OCI-M1 (cell line): ENCODE measurements at regions not wholly inside any gene's neighbourhood (a gene's known extent, or its start where the extent isn't known, plus 50 kb on each side); places are given as distances from the start of the nearest gene placed in this dataset.
"Not testable (repeated sequence)": the region's sequence is repeated elsewhere in the genome, so short reads cannot be mapped to it uniquely, and the experiment has no call there.

Source experiments
- DNase-seq: peaks from one replicate; lab custom pipeline; 2025; lab: John Stamatoyannopoulos, UW

- no peak for DNase-seq
Measured at GRCh38 chr1:30185809-30186208, 537.6 kb downstream of the MATN1 start.

GRCh38 chr1:30185313-30185712 lies 538.1 kb downstream of the MATN1 start:
- DNase-seq, result no peak

GRCh38 chr1:30184393-30185141 lies 538.8 kb downstream of the MATN1 start:
- peak; percentile 61 for DNase-seq

GRCh38 chr1:30183895-30184294 lies 539.5 kb downstream of the MATN1 start:
- DNase-seq, result no peak

GRCh38 chr1:30183006-30183405 lies 540.4 kb downstream of the MATN1 start:
- no peak for DNase-seq

- DNase-seq, result no peak
Measured at GRCh38 chr1:30179942-30180543, 543.3 kb downstream of the MATN1 start.

GRCh38 chr1:30176477-30176876 lies 546.9 kb downstream of the MATN1 start:
- no peak for DNase-seq

GRCh38 chr1:30174499-30174898 lies 548.9 kb downstream of the MATN1 start:
- DNase-seq, result no peak

- DNase-seq, result no peak
Measured at GRCh38 chr1:30173560-30173959, 549.8 kb downstream of the MATN1 start.

- no peak for DNase-seq
Measured at GRCh38 chr1:30172757-30173156, 550.6 kb downstream of the MATN1 start.

- DNase-seq, result no peak
Measured at GRCh38 chr1:30172299-30172694, 551.1 kb downstream of the MATN1 start.

GRCh38 chr1:30171537-30172298 lies 551.7 kb downstream of the MATN1 start:
- DNase-seq, result no peak

- no peak for DNase-seq
Measured at GRCh38 chr1:30169269-30169668, 554.1 kb downstream of the MATN1 start.

GRCh38 chr1:30166174-30166573 lies 557.2 kb downstream of the MATN1 start:
- DNase-seq, result no peak

GRCh38 chr1:30165116-30165515 lies 558.3 kb downstream of the MATN1 start:
- DNase-seq, result no peak

GRCh38 chr1:30164693-30165092 lies 558.7 kb downstream of the MATN1 start:
- DNase-seq, result no peak

- DNase-seq, result no peak
Measured at GRCh38 chr1:30162565-30162964, 560.8 kb downstream of the MATN1 start.

GRCh38 chr1:30161953-30162352 lies 561.4 kb downstream of the MATN1 start:
- no peak for DNase-seq

GRCh38 chr1:30160999-30161689 lies 562.2 kb downstream of the MATN1 start:
- no peak for DNase-seq

- no peak for DNase-seq
Measured at GRCh38 chr1:30159015-30159414, 564.4 kb downstream of the MATN1 start.

- DNase-seq, result not testable (repeated sequence)
Measured at GRCh38 chr1:30155698-30156097, 567.7 kb downstream of the MATN1 start.

- DNase-seq, result not testable (repeated sequence)
Measured at GRCh38 chr1:30155253-30155652, 568.1 kb downstream of the MATN1 start.
